ENCODE measurements at regions not wholly inside any gene's neighbourhood (a gene's known extent, or its start where the extent isn't known, plus 50 kb on each side); places are given as distances from the start of the nearest gene placed in this dataset.

DNA sequence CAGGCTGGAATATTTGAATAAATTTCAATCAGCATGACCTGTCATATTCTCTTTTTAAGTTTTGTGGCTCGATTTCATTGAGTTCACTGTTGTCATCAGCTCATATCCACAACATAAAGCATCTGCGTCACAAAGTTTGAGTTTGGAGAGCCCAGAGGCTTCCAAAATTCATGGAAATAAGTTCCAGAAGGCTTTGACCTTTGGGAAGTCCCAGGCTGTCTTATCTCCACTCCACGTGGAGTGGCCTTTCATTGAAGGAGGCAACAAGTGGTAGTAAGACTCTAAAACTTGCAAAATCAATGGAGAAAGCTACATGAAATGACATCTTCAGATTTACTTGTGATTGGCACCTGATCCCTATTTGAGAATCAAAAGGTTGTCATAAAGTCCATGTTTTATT, 54.1 kb upstream of the UNC5C start (continued):
- TF ChIP-seq, protein P1, sequence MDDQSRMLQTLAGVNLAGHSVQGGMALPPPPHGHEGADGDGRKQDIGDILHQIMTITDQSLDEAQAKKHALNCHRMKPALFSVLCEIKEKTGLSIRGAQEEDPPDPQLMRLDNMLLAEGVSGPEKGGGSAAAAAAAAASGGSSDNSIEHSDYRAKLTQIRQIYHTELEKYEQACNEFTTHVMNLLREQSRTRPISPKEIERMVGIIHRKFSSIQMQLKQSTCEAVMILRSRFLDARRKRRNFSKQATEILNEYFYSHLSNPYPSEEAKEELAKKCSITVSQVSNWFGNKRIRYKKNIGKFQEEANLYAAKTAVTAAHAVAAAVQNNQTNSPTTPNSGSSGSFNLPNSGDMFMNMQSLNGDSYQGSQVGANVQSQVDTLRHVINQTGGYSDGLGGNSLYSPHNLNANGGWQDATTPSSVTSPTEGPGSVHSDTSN (IDR thresholded peaks at IDR 0.05), result no peak

DNA sequence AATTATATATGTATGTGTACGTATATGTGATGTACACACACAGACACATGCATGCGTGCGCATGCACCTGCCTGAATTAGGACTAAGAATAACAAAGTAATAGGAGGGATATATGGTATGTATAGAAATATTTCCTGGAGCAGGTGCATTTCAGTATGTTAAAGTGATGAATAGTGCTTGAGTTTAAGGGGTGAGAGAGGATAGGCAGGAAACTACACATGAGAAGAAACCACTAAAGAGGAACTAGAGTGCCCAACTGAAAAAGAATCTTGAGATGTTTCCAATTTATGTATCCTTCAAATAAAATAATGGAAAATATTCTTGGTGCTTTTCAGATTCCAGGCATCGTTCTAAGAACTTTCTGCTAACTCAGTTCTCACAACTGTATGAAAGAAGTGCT, 52.6 kb upstream of the UNC5C start:
- Histone ChIP-seq H3K9me2 (no peaks in the 10 kb centered on the region; the same call in 1 of the 2 replicates), H3K4me3 (ENCODE audit: low read depth in 2 of 2, low read length in 1 of 2) (no peak overlapping the region), H3K36me3 (replicated peaks in 1 of 2; ENCODE audit: control insufficient read depth in 1 of 2, insufficient read depth in 2 of 2, low read length in 1 of 2) (no peaks in the 10 kb centered on the region), H3K4me1 (ENCODE audit: control insufficient read depth in 1 of 2, insufficient read depth in 2 of 2, low read depth in 1 of 2, low read length in 1 of 2) (no peaks in the 10 kb centered on the region), H3K9ac (no peak overlapping the region), H2AFZ (ENCODE audit: low read depth) (no peak overlapping the region), H3F3A (replicated peaks; ENCODE audit: insufficient read depth) (no peaks in the 10 kb centered on the region), H3K27me3 (ENCODE audit: insufficient read depth) (no peaks in the 10 kb centered on the region), H3K27ac (ENCODE audit: low read depth in 2 of 2, low read length in 1 of 2) (no peak overlapping the region), H3K79me2 (ENCODE audit: insufficient read depth) (no peaks in the 10 kb centered on the region), H4K20me1 (ENCODE audit: insufficient read depth) (no peaks in the 10 kb centered on the region), H3K4me2 (no peak overlapping the region), H3K9me3 (no peaks in the 10 kb centered on the region)
- no peak for DNase-seq
- CTCF ChIA-PET, result no interaction called here
- no peak for TF ChIP-seq EZH2phosphoT487 (IDR thresholded peaks at IDR 0.05; ENCODE audit: borderline replicate concordance, low read depth)
- TF ChIP-seq RFX5 (IDR thresholded peaks at IDR 0.05; ENCODE audit: low read length), result no peak
- no peak for TF ChIP-seq MEF2A (IDR thresholded peaks at IDR 0.05; ENCODE audit: borderline replicate concordance, low read depth)
- TF ChIP-seq GABPA (IDR thresholded peaks at IDR 0.05; ENCODE audit: low read depth), result no peak
- TF ChIP-seq, protein P2, sequence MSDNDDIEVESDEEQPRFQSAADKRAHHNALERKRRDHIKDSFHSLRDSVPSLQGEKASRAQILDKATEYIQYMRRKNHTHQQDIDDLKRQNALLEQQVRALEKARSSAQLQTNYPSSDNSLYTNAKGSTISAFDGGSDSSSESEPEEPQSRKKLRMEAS (IDR thresholded peaks at IDR 0.05; ENCODE audit: low read depth), result no peak
- no peak for TF ChIP-seq SIN3A (IDR thresholded peaks at IDR 0.05; ENCODE audit: borderline replicate concordance, low read depth, low read length)
- TF ChIP-seq, protein P3, sequence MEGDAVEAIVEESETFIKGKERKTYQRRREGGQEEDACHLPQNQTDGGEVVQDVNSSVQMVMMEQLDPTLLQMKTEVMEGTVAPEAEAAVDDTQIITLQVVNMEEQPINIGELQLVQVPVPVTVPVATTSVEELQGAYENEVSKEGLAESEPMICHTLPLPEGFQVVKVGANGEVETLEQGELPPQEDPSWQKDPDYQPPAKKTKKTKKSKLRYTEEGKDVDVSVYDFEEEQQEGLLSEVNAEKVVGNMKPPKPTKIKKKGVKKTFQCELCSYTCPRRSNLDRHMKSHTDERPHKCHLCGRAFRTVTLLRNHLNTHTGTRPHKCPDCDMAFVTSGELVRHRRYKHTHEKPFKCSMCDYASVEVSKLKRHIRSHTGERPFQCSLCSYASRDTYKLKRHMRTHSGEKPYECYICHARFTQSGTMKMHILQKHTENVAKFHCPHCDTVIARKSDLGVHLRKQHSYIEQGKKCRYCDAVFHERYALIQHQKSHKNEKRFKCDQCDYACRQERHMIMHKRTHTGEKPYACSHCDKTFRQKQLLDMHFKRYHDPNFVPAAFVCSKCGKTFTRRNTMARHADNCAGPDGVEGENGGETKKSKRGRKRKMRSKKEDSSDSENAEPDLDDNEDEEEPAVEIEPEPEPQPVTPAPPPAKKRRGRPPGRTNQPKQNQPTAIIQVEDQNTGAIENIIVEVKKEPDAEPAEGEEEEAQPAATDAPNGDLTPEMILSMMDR (IDR thresholded peaks at IDR 0.05), result no peak
- TF ChIP-seq, protein P4, sequence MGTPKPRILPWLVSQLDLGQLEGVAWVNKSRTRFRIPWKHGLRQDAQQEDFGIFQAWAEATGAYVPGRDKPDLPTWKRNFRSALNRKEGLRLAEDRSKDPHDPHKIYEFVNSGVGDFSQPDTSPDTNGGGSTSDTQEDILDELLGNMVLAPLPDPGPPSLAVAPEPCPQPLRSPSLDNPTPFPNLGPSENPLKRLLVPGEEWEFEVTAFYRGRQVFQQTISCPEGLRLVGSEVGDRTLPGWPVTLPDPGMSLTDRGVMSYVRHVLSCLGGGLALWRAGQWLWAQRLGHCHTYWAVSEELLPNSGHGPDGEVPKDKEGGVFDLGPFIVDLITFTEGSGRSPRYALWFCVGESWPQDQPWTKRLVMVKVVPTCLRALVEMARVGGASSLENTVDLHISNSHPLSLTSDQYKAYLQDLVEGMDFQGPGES (IDR thresholded peaks at IDR 0.05; ENCODE audit: low read depth, low read length), result no peak
- TF ChIP-seq TCF12 (IDR thresholded peaks at IDR 0.05), result no peak
- TF ChIP-seq NRF1 (IDR thresholded peaks at IDR 0.05; ENCODE audit: low read depth, low read length), result no peak
- TF ChIP-seq MXI1 (IDR thresholded peaks at IDR 0.05; ENCODE audit: low read depth, low read length), result no peak
- TF ChIP-seq TEAD4 (IDR thresholded peaks at IDR 0.05; ENCODE audit: borderline replicate concordance, insufficient read depth), result no peak
- no peak for TF ChIP-seq RXRA (IDR thresholded peaks at IDR 0.05; ENCODE audit: borderline replicate concordance, low read depth)
- TF ChIP-seq TAF1 (IDR thresholded peaks at IDR 0.05; ENCODE audit: borderline replicate concordance, low read depth, low read length), result no peak
- TF ChIP-seq, protein P1 (IDR thresholded peaks at IDR 0.05), result no peak
- TF ChIP-seq, protein P5, sequence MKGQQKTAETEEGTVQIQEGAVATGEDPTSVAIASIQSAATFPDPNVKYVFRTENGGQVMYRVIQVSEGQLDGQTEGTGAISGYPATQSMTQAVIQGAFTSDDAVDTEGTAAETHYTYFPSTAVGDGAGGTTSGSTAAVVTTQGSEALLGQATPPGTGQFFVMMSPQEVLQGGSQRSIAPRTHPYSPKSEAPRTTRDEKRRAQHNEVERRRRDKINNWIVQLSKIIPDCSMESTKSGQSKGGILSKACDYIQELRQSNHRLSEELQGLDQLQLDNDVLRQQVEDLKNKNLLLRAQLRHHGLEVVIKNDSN (IDR thresholded peaks at IDR 0.05; ENCODE audit: borderline replicate concordance, low read depth), result no peak
- no peak for TF ChIP-seq ELF1 (IDR thresholded peaks at IDR 0.05)
- TF ChIP-seq FOSL2 (IDR thresholded peaks at IDR 0.05; ENCODE audit: borderline replicate concordance, low read depth), result no peak
- WGBS (ENCODE audit: low lambda C conversion rate), result 85% methylated on average over 4 of the region's 4 CpGs
- POLR2A ChIA-PET, result no interaction called here

All from SK-N-SH (cell line).